Natural killer cell (primary cell): ENCODE measurements at regions not wholly inside any gene's neighbourhood (a gene's known extent, or its start where the extent isn't known, plus 50 kb on each side); places are given as distances from the start of the nearest gene placed in this dataset.

Source experiments
- ATAC-seq, 3 donors: fragments of 150-1000 bp in 2 of 3; fragments of 200-7000 bp in 1 of 3; cut with Tn5 transposase; 1 replicate in 1 of 3; 2 replicates in 2 of 3; pipeline ENCODE4 v1.10.0; 2021; ENCODE audit warnings: mild to moderate bottlenecking in 2 of 3, moderate library complexity in 2 of 3
- DNase-seq, 2 donors: peaks; one replicate each; pipeline versions ENCODE4 v3.0.0 to v3.0.0-alpha.2; 2013 to 2021; ENCODE audit warnings: mixed read lengths in 1 of 2
- H3K27ac ChIP-seq: one replicate; pipeline ENCODE4 v1.5.1; 2013; ENCODE audit warnings: mild to moderate bottlenecking, low read length
- H3K27me3 ChIP-seq: one replicate; pipeline ENCODE4 v1.6.1; 2013; ENCODE audit warnings: low read length; ENCODE audit not compliant: control insufficient read depth, insufficient read depth
- H3K36me3 ChIP-seq: one replicate; pipeline ENCODE4 v1.6.1; 2013; ENCODE audit warnings: low read length; ENCODE audit not compliant: control insufficient read depth, insufficient read depth
- H3K4me1 ChIP-seq: one replicate; pipeline ENCODE4 v1.6.1; 2013; ENCODE audit warnings: low read length; ENCODE audit not compliant: control insufficient read depth, insufficient read depth
- H3K4me3 ChIP-seq: one replicate; pipeline ENCODE4 v1.5.1; 2013; ENCODE audit warnings: low read length
- H3K9me3 ChIP-seq: one replicate; pipeline ENCODE4 v1.6.1; 2013; ENCODE audit warnings: low read length; ENCODE audit not compliant: control insufficient read depth, insufficient read depth
- H3K27ac Mint-ChIP-seq, 2 donors: one replicate each; pipeline ENCODE4 v1.8.0; 2022; ENCODE audit warnings: mild to moderate bottlenecking in 2 of 2, mixed read lengths in 2 of 2, moderate library complexity in 1 of 2
- H3K27me3 Mint-ChIP-seq, 2 donors: one replicate each; pipeline ENCODE4 v1.8.0; 2022; ENCODE audit warnings: low read depth in 2 of 2, mixed read lengths in 2 of 2
- H3K36me3 Mint-ChIP-seq: one replicate; pipeline ENCODE4 v1.8.0; 2022; ENCODE audit warnings: mixed read lengths
- H3K4me1 Mint-ChIP-seq, 2 donors: one replicate each; pipeline ENCODE4 v1.8.0; 2022; ENCODE audit warnings: mixed read lengths in 2 of 2
- H3K4me3 Mint-ChIP-seq: one replicate; pipeline ENCODE4 v1.8.0; 2022; ENCODE audit warnings: mild to moderate bottlenecking, moderate library complexity, mixed read lengths
- H3K9me3 Mint-ChIP-seq, 2 donors: one replicate each; pipeline ENCODE4 v1.8.0; 2022; ENCODE audit warnings: mixed read lengths in 2 of 2
- CTCF ChIP-seq: fragments of 200-600 bp; IDR thresholded peaks from one replicate; pipeline ENCODE4 v1.8.0; 2022; ENCODE audit warnings: antibody characterized with exemption
- WGBS: methylation state at CpG from one replicate; pipeline ENCODE4 v1.1.7; 2013; ENCODE audit warnings: missing lambda C conversion rate; ENCODE audit not compliant: insufficient coverage; 5-methylcytosine and 5-hydroxymethylcytosine counted together
- intact Hi-C: fragments of 100-400 bp; cut with micrococcal nuclease; formaldehyde crosslinking; loops from one replicate; pipeline ENCODE4 v1.14.2; 2022

DNA sequence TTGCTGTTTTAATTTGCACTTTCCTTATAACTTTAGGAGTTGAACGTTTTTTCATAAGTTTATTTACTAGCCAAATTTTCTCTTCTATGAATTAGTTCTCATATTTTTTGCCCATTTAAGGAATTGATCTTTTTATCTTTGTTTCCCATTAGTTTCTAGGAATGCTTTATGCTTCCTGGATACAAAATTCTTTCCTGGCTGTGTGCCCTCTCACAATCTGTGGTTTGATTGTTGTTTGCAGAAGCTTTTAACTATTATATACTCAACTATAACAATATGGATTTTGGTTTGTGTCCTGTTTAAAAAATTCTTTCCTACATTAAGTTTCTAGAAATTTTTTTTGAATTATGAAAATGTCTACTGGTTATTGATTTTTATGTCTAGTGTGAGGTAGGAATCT is 206.3 kb downstream of the CSNK1G3 start:
- Mint-ChIP-seq H3K27ac (no peak overlapping the region), H3K4me3 (no peak overlapping the region), H3K36me3 (no peaks in the 10 kb centered on the region), H3K4me1 (no peaks in the 10 kb centered on the region), H3K27me3 (no peaks in the 10 kb centered on the region), H3K9me3 (peaks cover 2 to 7% of the 10 kb centered on the region in 2 donors)
- no peak for TF ChIP-seq CTCF
- H3K4me3 ChIP-seq: no peak overlapping the region
- H3K36me3 ChIP-seq: no peaks in the 10 kb centered on the region
- no peaks in the 10 kb centered on the region for H3K4me1 ChIP-seq
- no peaks in the 10 kb centered on the region for H3K27me3 ChIP-seq
- DNase-seq: no peak
- no CpG with 5 or more reads among the region's 1 CpG for WGBS
- no peaks in the 10 kb centered on the region for H3K9me3 ChIP-seq
- no peak overlapping the region for H3K27ac ChIP-seq
- no peak for ATAC-seq
- intact Hi-C loops: no loop called here

GRCh38 chr5:123717139-123717538 is 205.2 kb downstream of the CSNK1G3 start:
- no peaks in the 10 kb centered on the region for H3K36me3 ChIP-seq
- Mint-ChIP-seq H3K4me1 (no peaks in the 10 kb centered on the region), H3K4me3 (no peak overlapping the region), H3K36me3 (no peaks in the 10 kb centered on the region), H3K27ac (no peak overlapping the region), H3K9me3 (peaks cover 2 to 6% of the 10 kb centered on the region in 2 donors), H3K27me3 (no peaks in the 10 kb centered on the region)
- H3K4me1 ChIP-seq: no peaks in the 10 kb centered on the region
- intact Hi-C loops: no loop called here
- no peaks in the 10 kb centered on the region for H3K27me3 ChIP-seq
- DNase-seq (no peak), ATAC-seq (no peak)
- no peaks in the 10 kb centered on the region for H3K9me3 ChIP-seq
- no peak overlapping the region for H3K27ac ChIP-seq
- TF ChIP-seq CTCF: no peak
- H3K4me3 ChIP-seq: no peak overlapping the region

- TF ChIP-seq CTCF: no peak
- H3K36me3 Mint-ChIP-seq: no peaks in the 10 kb centered on the region
- peaks cover 6 to 16% of the 10 kb centered on the region in 2 donors for H3K9me3 Mint-ChIP-seq
- Histone ChIP-seq H3K27ac (no peak overlapping the region), H3K27me3 (no peaks in the 10 kb centered on the region), H3K9me3 (no peaks in the 10 kb centered on the region), H3K36me3 (no peaks in the 10 kb centered on the region), H3K4me1 (no peaks in the 10 kb centered on the region), H3K4me3 (no peak overlapping the region)
- H3K27ac Mint-ChIP-seq: no peak overlapping the region
- no peak for ATAC-seq
- no peaks in the 10 kb centered on the region for H3K27me3 Mint-ChIP-seq
- H3K4me1 Mint-ChIP-seq: no peaks in the 10 kb centered on the region
- WGBS: 100% methylated on average over 2 of the region's 3 CpGs
- no peak for DNase-seq
- H3K4me3 Mint-ChIP-seq: no peak overlapping the region
- intact Hi-C loops: no loop called here
Measured at GRCh38 chr5:123710031-123710430, 198.1 kb downstream of the CSNK1G3 start.

DNA sequence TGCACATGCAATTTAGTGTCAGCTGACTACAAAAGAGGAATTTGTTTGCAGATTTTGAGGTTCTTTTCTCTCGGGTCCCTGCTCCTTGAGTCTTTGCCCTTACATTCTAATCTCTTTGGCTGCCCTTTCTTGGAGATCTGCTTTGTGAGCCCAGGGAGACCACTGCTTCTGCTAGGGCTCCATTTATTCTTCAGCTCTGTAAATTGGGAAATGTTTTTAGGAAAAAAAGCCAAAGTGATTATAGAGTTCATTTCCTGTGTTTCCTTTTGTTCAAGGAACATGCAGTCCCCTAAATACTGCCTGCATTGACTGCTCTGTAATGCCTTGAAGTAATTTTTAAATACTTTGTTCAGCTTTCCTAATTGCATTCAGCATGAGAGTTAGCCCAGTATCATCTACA is 197.4 kb downstream of the CSNK1G3 start:
- WGBS: 76% methylated on average over 1 of the region's 1 CpG
- H3K4me3 ChIP-seq: no peak overlapping the region
- H3K36me3 Mint-ChIP-seq: no peaks in the 10 kb centered on the region
- DNase-seq: no peak
- H3K4me1 Mint-ChIP-seq: no peaks in the 10 kb centered on the region
- no peak overlapping the region for H3K27ac ChIP-seq
- H3K4me3 Mint-ChIP-seq: no peak overlapping the region
- no peaks in the 10 kb centered on the region for H3K4me1 ChIP-seq
- H3K9me3 ChIP-seq: no peaks in the 10 kb centered on the region
- H3K36me3 ChIP-seq: no peaks in the 10 kb centered on the region
- no peak overlapping the region for H3K27ac Mint-ChIP-seq
- intact Hi-C loops: no loop called here
- no peaks in the 10 kb centered on the region for H3K27me3 Mint-ChIP-seq
- H3K27me3 ChIP-seq: no peaks in the 10 kb centered on the region
- no peak for TF ChIP-seq CTCF
- H3K9me3 Mint-ChIP-seq: peaks cover 6 to 16% of the 10 kb centered on the region in 2 donors
- ATAC-seq: no peak
